Osteoblast (primary cell): ENCODE measurements at regions not wholly inside any gene's neighbourhood (a gene's known extent, or its start where the extent isn't known, plus 50 kb on each side); places are given as distances from the start of the nearest gene placed in this dataset.

Source experiments
- DNase-seq: peaks from one replicate; pipeline ENCODE4 v3.0.0; 2011; ENCODE audit warnings: low spot score, mixed read lengths; ENCODE audit not compliant: insufficient read length; ENCODE audit errors: missing footprints
- H2AFZ ChIP-seq: 2 replicates; pipeline ENCODE4 v1.6.0; 2011; ENCODE audit warnings: mild to moderate bottlenecking, low read length
- H3K27ac ChIP-seq: 2 replicates; pipeline ENCODE4 v1.5.1; 2011; ENCODE audit warnings: mild to moderate bottlenecking, low read depth, low read length, moderate library complexity
- H3K27me3 ChIP-seq: 2 replicates; pipeline ENCODE4 v1.6.0; 2012; ENCODE audit warnings: mild to moderate bottlenecking, control low read depth, inconsistent platforms, low read length, moderate library complexity; ENCODE audit not compliant: insufficient read depth
- H3K36me3 ChIP-seq: 2 replicates; pipeline ENCODE4 v1.5.1; 2011; ENCODE audit warnings: mild to moderate bottlenecking, low read length, control low read depth, moderate library complexity; ENCODE audit not compliant: insufficient read depth
- H3K4me1 ChIP-seq: 2 replicates; pipeline ENCODE4 v1.5.1; 2011; ENCODE audit warnings: mild to moderate bottlenecking, low read length, control low read depth, moderate library complexity; ENCODE audit not compliant: insufficient read depth
- H3K4me2 ChIP-seq: 2 replicates; pipeline ENCODE4 v1.6.0; 2011; ENCODE audit warnings: mild to moderate bottlenecking, low read length; ENCODE audit not compliant: insufficient read depth
- H3K4me3 ChIP-seq: fragments of 200-600 bp; sonication (generic); 3 replicates; pipeline ENCODE4 v1.5.1; 2012; ENCODE audit warnings: mild to moderate bottlenecking, low read length, inconsistent platforms; ENCODE audit not compliant: insufficient read depth
- H3K79me2 ChIP-seq: 2 replicates; pipeline ENCODE4 v1.6.0; 2012; ENCODE audit warnings: mild to moderate bottlenecking, low read length, control low read depth, inconsistent platforms; ENCODE audit not compliant: insufficient read depth
- H3K9me3 ChIP-seq: 2 replicates; pipeline ENCODE4 v1.5.1; 2011; ENCODE audit warnings: low read depth, low read length, control low read depth
- H4K20me1 ChIP-seq: 2 replicates; pipeline ENCODE4 v1.6.0; 2012; ENCODE audit warnings: mild to moderate bottlenecking, low read length, control low read depth; ENCODE audit not compliant: insufficient read depth
- TF ChIP-seq, protein P1 (sequence below): IDR thresholded peaks from 2 replicates; pipeline ENCODE4 v1.5.1; 2011; ENCODE audit warnings: mild to moderate bottlenecking, low read depth, low read length, moderate library complexity; ENCODE audit errors: extremely low read depth

DNA sequence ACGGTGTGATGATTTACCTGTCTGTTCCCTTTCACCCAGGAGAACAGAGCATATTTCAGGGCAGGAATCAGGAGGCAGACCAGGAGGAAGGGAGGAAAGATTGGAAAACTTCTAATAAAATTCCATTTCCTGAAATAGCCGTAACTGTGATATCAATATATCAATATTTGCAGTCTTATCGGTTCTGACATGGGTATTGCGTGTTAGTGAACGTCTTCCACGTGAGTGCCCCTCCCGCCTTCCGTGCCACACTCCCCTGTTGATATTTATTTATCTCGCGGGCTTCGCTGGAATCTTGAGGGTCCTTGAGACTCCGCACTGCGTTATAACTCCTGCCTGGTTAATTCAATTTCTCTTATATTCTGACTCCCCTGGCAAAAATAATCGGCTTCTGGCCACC, 1160.4 kb downstream of the BRD1 start:
- Histone ChIP-seq H3K27me3 (no peaks in the 10 kb centered on the region), H3K27ac (no peak overlapping the region), H3K36me3 (no peaks in the 10 kb centered on the region), H2AFZ (no peak overlapping the region), H3K4me1 (no peaks in the 10 kb centered on the region), H3K4me3 (no peak overlapping the region), H3K9me3 (peaks cover under 1% of the 10 kb centered on the region), H4K20me1 (no peaks in the 10 kb centered on the region), H3K79me2 (no peaks in the 10 kb centered on the region), H3K4me2 (no peak overlapping the region)
- TF ChIP-seq, protein P1, sequence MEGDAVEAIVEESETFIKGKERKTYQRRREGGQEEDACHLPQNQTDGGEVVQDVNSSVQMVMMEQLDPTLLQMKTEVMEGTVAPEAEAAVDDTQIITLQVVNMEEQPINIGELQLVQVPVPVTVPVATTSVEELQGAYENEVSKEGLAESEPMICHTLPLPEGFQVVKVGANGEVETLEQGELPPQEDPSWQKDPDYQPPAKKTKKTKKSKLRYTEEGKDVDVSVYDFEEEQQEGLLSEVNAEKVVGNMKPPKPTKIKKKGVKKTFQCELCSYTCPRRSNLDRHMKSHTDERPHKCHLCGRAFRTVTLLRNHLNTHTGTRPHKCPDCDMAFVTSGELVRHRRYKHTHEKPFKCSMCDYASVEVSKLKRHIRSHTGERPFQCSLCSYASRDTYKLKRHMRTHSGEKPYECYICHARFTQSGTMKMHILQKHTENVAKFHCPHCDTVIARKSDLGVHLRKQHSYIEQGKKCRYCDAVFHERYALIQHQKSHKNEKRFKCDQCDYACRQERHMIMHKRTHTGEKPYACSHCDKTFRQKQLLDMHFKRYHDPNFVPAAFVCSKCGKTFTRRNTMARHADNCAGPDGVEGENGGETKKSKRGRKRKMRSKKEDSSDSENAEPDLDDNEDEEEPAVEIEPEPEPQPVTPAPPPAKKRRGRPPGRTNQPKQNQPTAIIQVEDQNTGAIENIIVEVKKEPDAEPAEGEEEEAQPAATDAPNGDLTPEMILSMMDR = no peak
- no peak for DNase-seq

DNA sequence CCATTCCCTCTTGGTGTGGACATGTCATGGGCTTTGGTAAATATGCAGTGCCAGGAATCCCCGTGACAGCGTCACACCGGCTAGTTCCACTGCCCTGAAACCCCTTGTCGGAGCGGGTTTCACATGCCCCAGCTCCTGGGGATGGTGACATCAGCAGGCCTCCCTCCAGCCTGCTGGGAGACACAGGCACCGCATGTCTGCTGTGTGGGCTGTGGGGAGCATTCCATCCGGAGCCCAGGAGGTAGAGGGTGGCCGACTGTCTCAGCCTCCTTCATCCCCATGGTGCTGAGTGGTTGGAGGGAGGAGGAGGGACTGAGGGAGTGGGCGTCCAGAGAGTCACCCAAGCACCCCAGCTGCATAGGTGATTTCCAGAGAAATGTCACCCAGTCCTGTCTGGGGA, 1161.1 kb downstream of the BRD1 start:
- Histone ChIP-seq H3K9me3 (no peaks in the 10 kb centered on the region), H3K36me3 (no peaks in the 10 kb centered on the region), H3K4me1 (no peaks in the 10 kb centered on the region), H3K27me3 (no peaks in the 10 kb centered on the region), H4K20me1 (no peaks in the 10 kb centered on the region), H2AFZ (no peak overlapping the region), H3K79me2 (no peaks in the 10 kb centered on the region), H3K27ac (no peak overlapping the region), H3K4me3 (no peak overlapping the region), H3K4me2 (no peak overlapping the region)
- DNase-seq = no peak
- TF ChIP-seq, protein P1 = no peak

DNA sequence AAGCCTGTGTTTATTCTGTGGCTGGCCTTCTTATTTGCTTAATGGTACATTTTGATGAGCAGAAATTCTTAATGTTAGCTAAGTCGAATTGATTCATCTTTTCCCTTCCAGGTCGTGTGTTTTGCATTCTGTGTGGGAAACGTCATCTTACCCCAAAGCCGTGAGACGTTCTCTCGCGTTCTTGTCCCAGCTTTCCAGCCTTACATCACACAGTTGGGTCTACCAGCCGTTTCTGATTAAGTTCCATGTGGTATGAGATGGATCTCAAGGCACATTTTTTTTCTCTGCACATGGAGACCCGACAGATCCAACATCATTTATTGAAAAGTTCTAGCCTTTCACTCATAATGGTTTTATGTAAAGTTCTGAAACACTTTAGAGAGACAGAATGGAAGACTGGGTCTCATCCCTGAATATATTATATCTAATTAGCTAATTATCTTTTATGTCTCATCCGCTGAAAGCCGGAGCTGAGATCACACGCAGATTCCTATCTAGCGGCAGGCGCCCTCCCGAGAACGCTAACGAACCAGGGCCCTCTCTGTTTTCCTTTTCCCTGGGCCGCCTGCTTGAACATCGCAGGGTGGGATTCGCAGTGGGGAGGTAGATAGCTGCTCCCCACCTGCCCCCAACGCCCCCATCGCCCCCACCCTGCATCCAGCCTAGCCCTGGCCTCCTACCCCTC, 1162.2 kb downstream of the BRD1 start:
- TF ChIP-seq, protein P1 = no peak
- Histone ChIP-seq H3K27me3 (no peaks in the 10 kb centered on the region), H2AFZ (no peak overlapping the region), H3K36me3 (no peaks in the 10 kb centered on the region), H3K9me3 (no peaks in the 10 kb centered on the region), H3K4me1 (no peaks in the 10 kb centered on the region), H3K27ac (no peak overlapping the region), H3K4me3 (no peak overlapping the region), H4K20me1 (no peaks in the 10 kb centered on the region), H3K79me2 (no peaks in the 10 kb centered on the region), H3K4me2 (no peak overlapping the region)
- peak; percentile 69 for DNase-seq

DNA sequence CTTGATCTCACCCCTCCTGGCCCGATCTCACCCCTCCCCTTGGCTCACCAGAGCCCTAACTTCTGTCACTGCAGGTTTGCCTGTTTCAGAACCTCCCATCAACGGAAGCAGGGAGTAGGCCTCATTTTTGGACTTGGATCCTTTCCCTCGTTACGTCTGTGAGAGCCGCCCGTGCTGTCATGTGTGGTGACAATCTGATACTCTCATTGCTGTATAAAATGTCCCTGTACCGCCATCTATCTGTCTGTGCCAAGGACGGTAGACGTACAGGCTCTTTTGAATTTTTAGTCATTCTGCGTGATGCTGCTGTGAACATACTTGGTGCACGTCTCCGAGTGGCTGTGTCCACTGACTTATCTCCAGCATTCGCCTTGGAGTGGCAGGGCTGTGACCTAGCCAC, 1163.1 kb downstream of the BRD1 start:
- no peak for DNase-seq
- Histone ChIP-seq H3K9me3 (no peaks in the 10 kb centered on the region), H3K4me2 (no peak overlapping the region), H2AFZ (no peak overlapping the region), H3K79me2 (no peaks in the 10 kb centered on the region), H3K4me1 (no peaks in the 10 kb centered on the region), H3K4me3 (no peak overlapping the region), H3K27ac (no peak overlapping the region), H3K27me3 (no peaks in the 10 kb centered on the region), H4K20me1 (no peaks in the 10 kb centered on the region), H3K36me3 (no peaks in the 10 kb centered on the region)
- TF ChIP-seq, protein P1 = no peak
